ENCODE measurements at regions not wholly inside any gene's neighbourhood (a gene's known extent, or its start where the extent isn't known, plus 50 kb on each side); places are given as distances from the start of the nearest gene placed in this dataset.

GRCh38 chr5:117738571-117738970 lies 1163.9 kb upstream of the SEMA6A start:
- TF ChIP-seq CTCF (IDR thresholded peaks at IDR 0.05), result no peak

GRCh38 chr5:117736698-117737097 lies 1162.1 kb upstream of the SEMA6A start:
- no peak for TF ChIP-seq CTCF (IDR thresholded peaks at IDR 0.05)
- Mint-ChIP-seq H3K27ac (no peak overlapping the region), H3K27me3 (ENCODE audit: low read depth in 2 of 2) (no peaks in the 10 kb centered on the region), H3K36me3 (no peaks in the 10 kb centered on the region), H3K9me3 (peaks cover 15 to 16% of the 10 kb centered on the region in 2 donors), H3K4me3 (no peak overlapping the region), H3K4me1 (no peaks in the 10 kb centered on the region)
- Histone ChIP-seq H3K27ac (ENCODE audit: low read length) (no peak overlapping the region), H3K27me3 (ENCODE audit: control insufficient read depth, insufficient read depth, low read length) (no peaks in the 10 kb centered on the region), H3K36me3 (ENCODE audit: control insufficient read depth, insufficient read depth, low read length) (no peaks in the 10 kb centered on the region), H3K4me1 (ENCODE audit: control insufficient read depth, insufficient read depth, low read length) (no peaks in the 10 kb centered on the region), H3K9me3 (ENCODE audit: control insufficient read depth, insufficient read depth, low read length) (peaks cover 5% of the 10 kb centered on the region), H3K4me3 (ENCODE audit: low read length) (no peak overlapping the region)
- 94% methylated on average over 1 of the region's 2 CpGs for WGBS (ENCODE audit: insufficient coverage)
- ATAC-seq (no peak), DNase-seq (no peak)
- intact Hi-C loops (cut with micrococcal nuclease), result no loop called here

More at GRCh38 chr5:117738571-117738970, 1163.9 kb upstream of the SEMA6A start:
- no peak for ATAC-seq
- DNase-seq, result no peak
- H3K27me3 Mint-ChIP-seq (ENCODE audit: low read depth in 2 of 2), result no peaks in the 10 kb centered on the region
- H3K27ac ChIP-seq (ENCODE audit: low read length), result no peak overlapping the region
- WGBS (ENCODE audit: insufficient coverage), result no CpG with 5 or more reads among the region's 3 CpGs
- H3K4me1 Mint-ChIP-seq, result no peaks in the 10 kb centered on the region
- H3K36me3 Mint-ChIP-seq, result no peaks in the 10 kb centered on the region
- no peaks in the 10 kb centered on the region for H3K9me3 ChIP-seq (ENCODE audit: control insufficient read depth, insufficient read depth, low read length)
- no peak overlapping the region for H3K4me3 Mint-ChIP-seq
- H3K4me1 ChIP-seq (ENCODE audit: control insufficient read depth, insufficient read depth, low read length), result no peaks in the 10 kb centered on the region
- intact Hi-C loops (cut with micrococcal nuclease), result no loop called here
- H3K9me3 Mint-ChIP-seq, result peaks cover 16 to 17% of the 10 kb centered on the region in 2 donors
- H3K4me3 ChIP-seq (ENCODE audit: low read length), result no peak overlapping the region
- no peaks in the 10 kb centered on the region for H3K36me3 ChIP-seq (ENCODE audit: control insufficient read depth, insufficient read depth, low read length)
- no peak overlapping the region for H3K27ac Mint-ChIP-seq
- no peaks in the 10 kb centered on the region for H3K27me3 ChIP-seq (ENCODE audit: control insufficient read depth, insufficient read depth, low read length)

- no peak overlapping the region for H3K4me3 Mint-ChIP-seq
- DNase-seq (no peak), ATAC-seq (no peak)
- TF ChIP-seq CTCF (IDR thresholded peaks at IDR 0.05), result no peak
- H3K9me3 Mint-ChIP-seq, result peaks cover 20 to 21% of the 10 kb centered on the region in 2 donors
- no peaks in the 10 kb centered on the region for H3K36me3 Mint-ChIP-seq
- Histone ChIP-seq H3K4me1 (ENCODE audit: control insufficient read depth, insufficient read depth, low read length) (no peaks in the 10 kb centered on the region), H3K36me3 (ENCODE audit: control insufficient read depth, insufficient read depth, low read length) (no peaks in the 10 kb centered on the region), H3K4me3 (ENCODE audit: low read length) (no peak overlapping the region), H3K9me3 (ENCODE audit: control insufficient read depth, insufficient read depth, low read length) (peaks cover 5% of the 10 kb centered on the region), H3K27ac (ENCODE audit: low read length) (no peak overlapping the region), H3K27me3 (ENCODE audit: control insufficient read depth, insufficient read depth, low read length) (no peaks in the 10 kb centered on the region)
- no peaks in the 10 kb centered on the region for H3K27me3 Mint-ChIP-seq (ENCODE audit: low read depth in 2 of 2)
- intact Hi-C loops (cut with micrococcal nuclease), result no loop called here
- 79% methylated on average over 4 of the region's 4 CpGs for WGBS (ENCODE audit: insufficient coverage)
- H3K27ac Mint-ChIP-seq, result no peak overlapping the region
- no peaks in the 10 kb centered on the region for H3K4me1 Mint-ChIP-seq
Observed at GRCh38 chr5:117734056-117734455, 1159.4 kb upstream of the SEMA6A start.

GRCh38 chr5:117733051-117733450 lies 1158.4 kb upstream of the SEMA6A start:
- Histone ChIP-seq H3K27ac (ENCODE audit: low read length) (no peak overlapping the region), H3K9me3 (ENCODE audit: control insufficient read depth, insufficient read depth, low read length) (peaks cover 5% of the 10 kb centered on the region), H3K27me3 (ENCODE audit: control insufficient read depth, insufficient read depth, low read length) (no peaks in the 10 kb centered on the region), H3K4me3 (ENCODE audit: low read length) (no peak overlapping the region), H3K4me1 (ENCODE audit: control insufficient read depth, insufficient read depth, low read length) (no peaks in the 10 kb centered on the region), H3K36me3 (ENCODE audit: control insufficient read depth, insufficient read depth, low read length) (no peaks in the 10 kb centered on the region)
- 83% methylated on average over 2 of the region's 2 CpGs for WGBS (ENCODE audit: insufficient coverage)
- H3K27ac Mint-ChIP-seq, result no peak overlapping the region
- H3K27me3 Mint-ChIP-seq (ENCODE audit: low read depth in 2 of 2), result no peaks in the 10 kb centered on the region
- DNase-seq (no peak), ATAC-seq (no peak)
- H3K36me3 Mint-ChIP-seq, result no peaks in the 10 kb centered on the region
- H3K4me3 Mint-ChIP-seq, result no peak overlapping the region
- no peak for TF ChIP-seq CTCF (IDR thresholded peaks at IDR 0.05)
- H3K9me3 Mint-ChIP-seq, result peaks cover 18 to 19% of the 10 kb centered on the region in 2 donors
- intact Hi-C loops (cut with micrococcal nuclease), result no loop called here
- H3K4me1 Mint-ChIP-seq, result no peaks in the 10 kb centered on the region
